HepG2 (cell line): ENCODE measurements at regions not wholly inside any gene's neighbourhood (a gene's known extent, or its start where the extent isn't known, plus 50 kb on each side); places are given as distances from the start of the nearest gene placed in this dataset.

ENCODE experiments used
- CSRNP1 ChIP-seq: sonication (generic); formaldehyde crosslinking; IDR thresholded peaks from 2 replicates; pipeline ENCODE4 v1.8.1; 2023; ENCODE audit warnings: mild to moderate bottlenecking, missing genetic modification reagents
- CTCF ChIP-seq: sonication (generic); formaldehyde crosslinking; IDR thresholded peaks from 2 replicates; pipeline ENCODE4 v1.5.0; 2020; ENCODE audit warnings: mild to moderate bottlenecking, missing genetic modification reagents, moderate library complexity
- FOXM1 ChIP-seq: sonication (generic); formaldehyde crosslinking; IDR thresholded peaks from 2 replicates; pipeline ENCODE4 v1.5.0; 2020; ENCODE audit warnings: missing genetic modification reagents
- HMGA1 ChIP-seq: sonication (generic); formaldehyde crosslinking; conservative IDR thresholded peaks from 2 replicates; pipeline ENCODE4 v1.4.0; 2020; ENCODE audit warnings: missing genetic modification reagents
- SMARCE1 ChIP-seq: fragments of 450-650 bp; IDR thresholded peaks from 2 replicates; pipeline ENCODE4 v1.6.1; 2017; ENCODE audit warnings: borderline replicate concordance

- no peak for TF ChIP-seq CSRNP1
- TF ChIP-seq SMARCE1: no peak
- no peak for TF ChIP-seq HMGA1
- no peak for TF ChIP-seq FOXM1 (CRISPR knock-in tag)
- TF ChIP-seq CTCF: no peak
These were observed 152.2 kb downstream of the FOXL1 start for GRCh38 chr16:86730597-86730996.
